SK-N-SH treated with all-trans-retinoic acid at 6 μM for 48 hours (cell line): ENCODE measurements at regions not wholly inside any gene's neighbourhood (a gene's known extent, or its start where the extent isn't known, plus 50 kb on each side); places are given as distances from the start of the nearest gene placed in this dataset.

Source experiments
- ARNTL ChIP-seq: fragments of 450-650 bp; formaldehyde crosslinking; IDR thresholded peaks from 2 replicates; pipeline ENCODE4 v1.5.0; 2020; ENCODE audit warnings: low read depth, mild to moderate bottlenecking, moderate library complexity, borderline replicate concordance
- SNAI2 ChIP-seq: fragments of 250-450 bp; sonication (Bioruptor Pico); IDR thresholded peaks from 2 replicates; pipeline ENCODE4 v1.5.0; 2020; ENCODE audit warnings: mild to moderate bottlenecking, moderate library complexity
- TOX ChIP-seq: fragments of 250-450 bp; sonication (Bioruptor Pico); IDR thresholded peaks from 2 replicates; pipeline ENCODE4 v1.8.0; 2021; ENCODE audit warnings: mild to moderate bottlenecking, moderate library complexity, borderline replicate concordance
- ZC3H10 ChIP-seq: fragments of 250-450 bp; sonication (Bioruptor Pico); IDR thresholded peaks from 2 replicates; pipeline ENCODE4 v1.5.1; 2021; ENCODE audit warnings: mild to moderate bottlenecking, moderate library complexity
- ZFP30 ChIP-seq: fragments of 450-650 bp; formaldehyde crosslinking; IDR thresholded peaks from 2 replicates; pipeline ENCODE4 v1.5.0; 2022; ENCODE audit warnings: mild to moderate bottlenecking, moderate library complexity
- ZNF70 ChIP-seq: fragments of 450-650 bp; formaldehyde crosslinking; IDR thresholded peaks from 2 replicates; pipeline ENCODE4 v1.5.0; 2020; ENCODE audit warnings: mild to moderate bottlenecking, moderate library complexity

DNA sequence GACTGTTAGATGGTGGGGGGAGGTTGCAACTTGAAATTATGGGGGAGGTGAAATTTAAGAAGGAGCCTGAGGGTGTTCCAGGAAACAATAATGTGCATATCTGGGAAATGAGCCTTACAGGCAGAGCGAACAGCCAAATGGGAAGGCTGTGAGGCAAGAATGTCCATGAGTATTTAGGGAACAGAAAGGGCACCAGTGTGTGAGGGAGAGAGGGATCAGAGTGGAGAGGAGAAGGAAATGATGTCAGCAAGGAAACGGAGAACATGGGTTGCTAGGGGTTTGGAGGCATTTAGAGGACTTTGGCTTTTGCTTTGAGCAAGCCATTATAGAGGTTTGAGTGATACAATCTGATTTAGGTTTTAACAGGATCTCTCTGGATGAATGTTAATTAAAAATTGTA is 285.4 kb downstream of the TLE4 start:
- no peak for TF ChIP-seq TOX (CRISPR knock-in tag)
- no peak for TF ChIP-seq ZFP30
- TF ChIP-seq SNAI2 (CRISPR knock-in tag) = no peak
- no peak for TF ChIP-seq ARNTL (CRISPR knock-in tag)
- TF ChIP-seq ZC3H10 = no peak
- TF ChIP-seq ZNF70 (CRISPR knock-in tag) = no peak
